MM.1S (cell line): ENCODE measurements at regions not wholly inside any gene's neighbourhood (a gene's known extent, or its start where the extent isn't known, plus 50 kb on each side); places are given as distances from the start of the nearest gene placed in this dataset.

Experiments used
- CTCF ChIP-seq: fragments of 300-600 bp; sonication (generic); IDR thresholded peaks from 2 replicates; pipeline ENCODE4 v1.5.1; 2016; ENCODE audit warnings: antibody characterized with exemption, low read length, mixed read lengths
- EZH2 ChIP-seq: fragments of 300-600 bp; sonication (generic); optimal IDR thresholded peaks from 2 replicates; pipeline ENCODE3; 2017; ENCODE audit warnings: low read depth, mild to moderate bottlenecking, antibody characterized with exemption, low read length, mixed read lengths

GRCh38 chrX:40374486-40374885 is 206.3 kb upstream of the ATP6AP2 start:
- TF ChIP-seq EZH2 (no peak), CTCF (no peak)
